ENCODE measurements at regions not wholly inside any gene's neighbourhood (a gene's known extent, or its start where the extent isn't known, plus 50 kb on each side); places are given as distances from the start of the nearest gene placed in this dataset.

GRCh38 chr12:88896958-88897357 lies 316.7 kb upstream of the KITLG start:
- no peak for TF ChIP-seq TEAD4 (IDR thresholded peaks at IDR 0.05)
- no peak for TF ChIP-seq YY1 (IDR thresholded peaks at IDR 0.05; ENCODE audit: low read depth)
- TF ChIP-seq CREB1 (IDR thresholded peaks at IDR 0.05; ENCODE audit: low read depth), result no peak
- no peak for TF ChIP-seq REST (IDR thresholded peaks at IDR 0.05; ENCODE audit: low read depth)
- no peak for TF ChIP-seq EP300 (IDR thresholded peaks at IDR 0.05; ENCODE audit: borderline replicate concordance)
- no peak for TF ChIP-seq TAF1 (IDR thresholded peaks at IDR 0.05; ENCODE audit: low read depth)
- TF ChIP-seq CEBPB (IDR thresholded peaks at IDR 0.05), result no peak
- TF ChIP-seq USF1 (IDR thresholded peaks at IDR 0.05), result no peak
- TF ChIP-seq ZBTB7A (IDR thresholded peaks at IDR 0.05; ENCODE audit: low read depth), result no peak
- TF ChIP-seq FOXM1 (IDR thresholded peaks at IDR 0.05; ENCODE audit: borderline replicate concordance, low read depth), result no peak
- TF ChIP-seq TCF12 (IDR thresholded peaks at IDR 0.05; ENCODE audit: low read depth), result no peak

- TF ChIP-seq EGR1 (IDR thresholded peaks at IDR 0.05), result no peak
- no peak for TF ChIP-seq TEAD4 (IDR thresholded peaks at IDR 0.05)
- no peak for TF ChIP-seq EP300 (IDR thresholded peaks at IDR 0.05; ENCODE audit: borderline replicate concordance)
- TF ChIP-seq TAF1 (IDR thresholded peaks at IDR 0.05; ENCODE audit: low read depth), result no peak
- TF ChIP-seq NFIC (IDR thresholded peaks at IDR 0.05), result no peak
- TF ChIP-seq RAD21 (IDR thresholded peaks at IDR 0.05; ENCODE audit: low read depth), result no peak
- no peak for TF ChIP-seq REST (IDR thresholded peaks at IDR 0.05; ENCODE audit: low read depth)
- TF ChIP-seq MAX (IDR thresholded peaks at IDR 0.05), result no peak
- TF ChIP-seq ZBTB7A (IDR thresholded peaks at IDR 0.05; ENCODE audit: low read depth), result no peak
- no peak for TF ChIP-seq TCF12 (IDR thresholded peaks at IDR 0.05; ENCODE audit: low read depth)
Measured at GRCh38 chr12:88895634-88896033, 315.4 kb upstream of the KITLG start.

GRCh38 chr12:88893801-88894200 lies 313.5 kb upstream of the KITLG start:
- no peak for TF ChIP-seq USF1 (IDR thresholded peaks at IDR 0.05)
- no peak for TF ChIP-seq FOXM1 (IDR thresholded peaks at IDR 0.05; ENCODE audit: borderline replicate concordance, low read depth)
- no peak for TF ChIP-seq ZBTB7A (IDR thresholded peaks at IDR 0.05; ENCODE audit: low read depth)
- no peak for TF ChIP-seq TEAD4 (IDR thresholded peaks at IDR 0.05)
- no peak for TF ChIP-seq NFIC (IDR thresholded peaks at IDR 0.05)
- no peak for TF ChIP-seq YY1 (IDR thresholded peaks at IDR 0.05; ENCODE audit: low read depth)
- no peak for TF ChIP-seq RAD21 (IDR thresholded peaks at IDR 0.05; ENCODE audit: low read depth)
- no peak for TF ChIP-seq CEBPB (IDR thresholded peaks at IDR 0.05)
- no peak for TF ChIP-seq EP300 (IDR thresholded peaks at IDR 0.05; ENCODE audit: borderline replicate concordance)
- TF ChIP-seq CREB1 (IDR thresholded peaks at IDR 0.05; ENCODE audit: low read depth), result no peak
- TF ChIP-seq TCF12 (IDR thresholded peaks at IDR 0.05; ENCODE audit: low read depth), result no peak

- TF ChIP-seq REST (IDR thresholded peaks at IDR 0.05; ENCODE audit: low read depth) (no peak), CREB1 (IDR thresholded peaks at IDR 0.05; ENCODE audit: low read depth) (no peak), TEAD4 (IDR thresholded peaks at IDR 0.05) (no peak)
Measured at GRCh38 chr12:88889326-88890110, 309.2 kb upstream of the KITLG start.

- no peak for TF ChIP-seq TCF12 (IDR thresholded peaks at IDR 0.05; ENCODE audit: low read depth)
- no peak for TF ChIP-seq CREB1 (IDR thresholded peaks at IDR 0.05; ENCODE audit: low read depth)
- no peak for TF ChIP-seq RAD21 (IDR thresholded peaks at IDR 0.05; ENCODE audit: low read depth)
- TF ChIP-seq EP300 (IDR thresholded peaks at IDR 0.05; ENCODE audit: borderline replicate concordance), result no peak
Measured at GRCh38 chr12:88884600-88884999, 304.3 kb upstream of the KITLG start.
